Neural progenitor cell (in vitro differentiated cells): ENCODE measurements at regions not wholly inside any gene's neighbourhood (a gene's known extent, or its start where the extent isn't known, plus 50 kb on each side); places are given as distances from the start of the nearest gene placed in this dataset.

Experiments
- CTCF ChIP-seq: fragments of 200-600 bp; sonication (generic); IDR thresholded peaks from 2 replicates; pipeline ENCODE4 v1.5.1; 2017; ENCODE audit warnings: antibody characterized with exemption, mild to moderate bottlenecking
- EZH2 ChIP-seq: fragments of 200-600 bp; sonication (generic); IDR thresholded peaks from 2 replicates; pipeline ENCODE4 v1.6.1; 2017; ENCODE audit warnings: antibody characterized with exemption, mild to moderate bottlenecking, moderate library complexity

- TF ChIP-seq CTCF (no peak), EZH2 (no peak)
Measured at GRCh38 chr2:59033661-59034060, 792.5 kb upstream of the FANCL start.
